ENCODE measurements at regions not wholly inside any gene's neighbourhood (a gene's known extent, or its start where the extent isn't known, plus 50 kb on each side); places are given as distances from the start of the nearest gene placed in this dataset.

DNA sequence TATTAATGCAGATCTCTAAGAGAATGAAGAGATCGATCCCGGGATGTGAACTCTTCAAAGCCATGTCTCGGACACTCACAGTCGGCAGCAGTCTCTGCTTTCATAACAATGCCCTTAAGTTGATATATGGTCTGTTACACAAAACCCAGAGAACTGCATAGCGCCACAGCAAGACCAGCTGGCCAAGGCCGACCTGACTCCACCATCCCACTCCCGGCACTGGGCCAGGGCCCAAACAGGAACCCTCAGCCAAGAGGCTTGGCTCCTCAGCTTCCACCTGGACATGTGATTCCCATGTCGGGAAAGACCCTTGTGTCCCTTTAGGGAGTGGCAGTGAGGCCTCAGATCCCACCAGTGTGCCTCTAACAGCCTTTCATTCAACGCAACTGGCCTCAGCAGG is 106.6 kb upstream of the RNF32 start:
- TF ChIP-seq, protein P1, sequence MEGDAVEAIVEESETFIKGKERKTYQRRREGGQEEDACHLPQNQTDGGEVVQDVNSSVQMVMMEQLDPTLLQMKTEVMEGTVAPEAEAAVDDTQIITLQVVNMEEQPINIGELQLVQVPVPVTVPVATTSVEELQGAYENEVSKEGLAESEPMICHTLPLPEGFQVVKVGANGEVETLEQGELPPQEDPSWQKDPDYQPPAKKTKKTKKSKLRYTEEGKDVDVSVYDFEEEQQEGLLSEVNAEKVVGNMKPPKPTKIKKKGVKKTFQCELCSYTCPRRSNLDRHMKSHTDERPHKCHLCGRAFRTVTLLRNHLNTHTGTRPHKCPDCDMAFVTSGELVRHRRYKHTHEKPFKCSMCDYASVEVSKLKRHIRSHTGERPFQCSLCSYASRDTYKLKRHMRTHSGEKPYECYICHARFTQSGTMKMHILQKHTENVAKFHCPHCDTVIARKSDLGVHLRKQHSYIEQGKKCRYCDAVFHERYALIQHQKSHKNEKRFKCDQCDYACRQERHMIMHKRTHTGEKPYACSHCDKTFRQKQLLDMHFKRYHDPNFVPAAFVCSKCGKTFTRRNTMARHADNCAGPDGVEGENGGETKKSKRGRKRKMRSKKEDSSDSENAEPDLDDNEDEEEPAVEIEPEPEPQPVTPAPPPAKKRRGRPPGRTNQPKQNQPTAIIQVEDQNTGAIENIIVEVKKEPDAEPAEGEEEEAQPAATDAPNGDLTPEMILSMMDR (IDR thresholded peaks at IDR 0.05), result no peak
- no peak for TF ChIP-seq POLR2A (IDR thresholded peaks at IDR 0.05)
- no peak for TF ChIP-seq POLR2AphosphoS5 (IDR thresholded peaks at IDR 0.05)
